HepG2 (cell line): ENCODE measurements at regions not wholly inside any gene's neighbourhood (a gene's known extent, or its start where the extent isn't known, plus 50 kb on each side); places are given as distances from the start of the nearest gene placed in this dataset.

Experiments
- ATAC-seq: fragments of 200-7000 bp; cut with Tn5 transposase; 3 replicates; pipeline ENCODE4 v1.9.1; 2020; ENCODE audit warnings: mild to moderate bottlenecking, moderate library complexity
- BruUV-seq: library from RNA; stranded (reverse); fragments of 400-500 nt; replicated peaks from 2 replicates; lab custom pipeline; 2021; lab: Mats Ljungman, UMichigan
- CTCF ChIA-PET: fragments of 300-600 bp; formaldehyde crosslinking; extraction: SDS; loops from one replicate; lab custom pipeline; 2021; ENCODE audit warnings: low total read pairs, inconsistent platforms, low intra/inter-chr PET ratio; lab: Yijun Ruan, JAX
- POLR2A ChIA-PET: fragments of 350-600 bp; sonication (Branson Sonifier 250); formaldehyde crosslinking; loops from one replicate; lab custom pipeline; 2020; ENCODE audit warnings: antibody characterized with exemption, inconsistent platforms; lab: Yijun Ruan, JAX
- DNase-seq: peaks from one replicate; pipeline ENCODE4 v3.0.0-alpha.2; 2015; ENCODE audit warnings: low spot score
- FAIRE-seq: peaks from 3 replicates; lab custom pipeline; 2011; peaks lifted over from hg19 to GRCh38; lab: Jason Lieb, UNC
- H2AFZ ChIP-seq: one replicate; pipeline ENCODE4 v1.6.1; 2011; ENCODE audit warnings: low read length, inconsistent platforms
- H3K27ac ChIP-seq: fragments of 300-600 bp; 3 replicates; pipeline ENCODE4 v1.8.0; 2011; ENCODE audit warnings: mixed run types, mild to moderate bottlenecking, mixed read lengths, low read length, inconsistent platforms; ENCODE audit not compliant: insufficient read depth; ENCODE audit errors: extremely low read length
- H3K27me3 ChIP-seq, 2 experiments: fragments of 200-600 bp in 1 of 2; 2 replicates in 1 of 2; 3 replicates in 1 of 2; pipeline versions ENCODE4 v1.6.0 to v1.8.0; 2011; ENCODE audit warnings: low read length in 2 of 2, mild to moderate bottlenecking in 2 of 2, moderate library complexity in 2 of 2, inconsistent platforms in 1 of 2; ENCODE audit not compliant: insufficient read depth in 2 of 2, control insufficient read depth in 1 of 2
- H3K36me3 ChIP-seq, 2 experiments: fragments of 200-600 bp in 1 of 2; replicated peaks in 1 of 2; 2 replicates in 1 of 2; 3 replicates in 1 of 2; pipeline versions ENCODE4 v1.5.1 to v1.8.0; 2011; ENCODE audit warnings: low read length in 2 of 2, inconsistent platforms in 1 of 2; ENCODE audit not compliant: insufficient read depth in 2 of 2, control insufficient read depth in 1 of 2
- H3K4me1 ChIP-seq: 2 replicates; pipeline ENCODE4 v1.5.1; 2012; ENCODE audit warnings: low read length, inconsistent platforms; ENCODE audit not compliant: insufficient read depth
- H3K4me2 ChIP-seq: 2 replicates; pipeline ENCODE4 v1.6.0; 2011; ENCODE audit warnings: low read depth, low read length, inconsistent platforms
- H3K4me3 ChIP-seq, 3 experiments: fragments of 200-600 bp in 1 of 3; sonication (generic), shearing (Covaris generic) in 1 of 3; replicated peaks in 1 of 3; 2 replicates each; pipeline ENCODE4 v1.5.1; 2011 to 2016; ENCODE audit warnings: low read length in 3 of 3, inconsistent platforms in 2 of 3, low read depth in 2 of 3, mild to moderate bottlenecking in 2 of 3, control low read depth in 1 of 3, mixed read lengths in 1 of 3; ENCODE audit not compliant: insufficient read depth in 1 of 3
- H3K79me2 ChIP-seq: one replicate; pipeline ENCODE4 v1.6.1; 2011; ENCODE audit warnings: low read length, inconsistent platforms; ENCODE audit not compliant: insufficient read depth
- H3K9ac ChIP-seq: 2 replicates; pipeline ENCODE4 v1.6.0; 2011; ENCODE audit warnings: mild to moderate bottlenecking, low read depth, low read length, inconsistent platforms; ENCODE audit not compliant: insufficient read depth
- H3K9me3 ChIP-seq: 2 replicates; pipeline ENCODE4 v1.5.1; 2012; ENCODE audit warnings: mild to moderate bottlenecking, low read length
- H4K20me1 ChIP-seq: 2 replicates; pipeline ENCODE4 v1.6.0; 2011; ENCODE audit warnings: inconsistent platforms, mild to moderate bottlenecking, low read length, moderate library complexity; ENCODE audit not compliant: insufficient read depth
- HOXA9 ChIP-seq: sonication (generic); formaldehyde crosslinking; IDR thresholded peaks from 2 replicates; pipeline ENCODE4 v1.8.1; 2022; ENCODE audit warnings: missing genetic modification reagents, mild to moderate bottlenecking, moderate library complexity, borderline replicate concordance
- POLR2AphosphoS5 ChIP-seq: IDR thresholded peaks from 2 replicates; pipeline ENCODE4 v1.6.1; 2012; ENCODE audit warnings: low read depth, low read length
- SAFB2 ChIP-seq: sonication (generic); formaldehyde crosslinking; IDR thresholded peaks from 2 replicates; pipeline ENCODE4 v1.5.1; 2020; ENCODE audit warnings: missing genetic modification reagents, low read depth, mild to moderate bottlenecking, borderline replicate concordance
- ZNF251 ChIP-seq: sonication (generic); formaldehyde crosslinking; IDR thresholded peaks from 2 replicates; pipeline ENCODE4 v1.9.0; 2021; ENCODE audit warnings: mild to moderate bottlenecking, missing genetic modification reagents
- WGBS: methylation state at CpG from one replicate; pipeline ENCODE4 v1.1.6; 2017; ENCODE audit warnings: low lambda C conversion rate; 5-methylcytosine and 5-hydroxymethylcytosine counted together
- in situ Hi-C: cut with HindIII; loops from 2 replicates; pipeline ENCODE4 v1.10.0; 2017; ENCODE audit warnings: low pct_unique_long_range_greater_than_20kb; ENCODE audit not compliant: extremely low pct_ligation_motif_present
- intact Hi-C: fragments of 100-400 bp; cut with micrococcal nuclease; formaldehyde crosslinking; loops from one replicate; pipeline ENCODE4 v1.10.0; 2022; ENCODE audit not compliant: unreplicated experiment

DNA sequence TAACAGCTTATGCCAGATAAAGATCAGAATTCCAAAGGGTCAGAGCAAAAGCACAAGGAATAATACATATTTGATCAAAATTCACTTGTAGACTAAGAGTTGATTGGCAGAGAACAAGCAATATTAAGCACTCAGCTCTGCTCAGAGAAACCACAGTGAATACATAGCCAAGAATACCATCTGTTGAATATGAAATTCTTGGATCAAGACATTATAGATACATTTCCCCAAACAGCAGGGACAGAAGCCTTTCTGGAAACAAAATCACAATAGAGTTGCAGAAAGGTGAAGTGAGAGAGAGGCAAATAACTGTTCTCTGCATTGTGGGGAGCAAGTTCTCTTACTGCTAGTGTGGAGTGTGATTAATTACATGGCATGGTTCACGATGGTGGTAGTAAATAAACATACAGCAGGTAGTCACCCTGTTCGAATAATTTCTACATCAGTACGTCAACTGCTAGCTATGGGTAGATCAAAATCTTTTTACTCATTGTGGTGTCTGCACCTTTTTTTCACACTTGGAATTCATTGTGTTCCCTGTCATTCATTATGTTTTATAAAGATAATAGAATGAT is 366.7 kb downstream of the PCDH7 start:
- Histone ChIP-seq H3K4me2 (no peak overlapping the region), H3K27me3 (no peaks in the 10 kb centered on the region), H3K36me3 (no peaks in the 10 kb centered on the region), H2AFZ (no peak overlapping the region), H3K9ac (no peak overlapping the region), H3K4me3 (no peak overlapping the region), H3K4me1 (no peaks in the 10 kb centered on the region), H3K79me2 (no peaks in the 10 kb centered on the region), H3K9me3 (no peaks in the 10 kb centered on the region), H4K20me1 (no peaks in the 10 kb centered on the region), H3K27ac (no peak overlapping the region)
- BruUV-seq, result no TSS peak
- ATAC-seq, result no peak
- CTCF ChIA-PET, result no interaction called here
- in situ Hi-C loops (no loop called here), intact Hi-C loops (no loop called here)
- FAIRE-seq, result no peak
- POLR2A ChIA-PET, result no interaction called here
- TF ChIP-seq POLR2AphosphoS5, result no peak
- no peak for DNase-seq
- 41% methylated on average over 3 of the region's 3 CpGs for WGBS

DNA sequence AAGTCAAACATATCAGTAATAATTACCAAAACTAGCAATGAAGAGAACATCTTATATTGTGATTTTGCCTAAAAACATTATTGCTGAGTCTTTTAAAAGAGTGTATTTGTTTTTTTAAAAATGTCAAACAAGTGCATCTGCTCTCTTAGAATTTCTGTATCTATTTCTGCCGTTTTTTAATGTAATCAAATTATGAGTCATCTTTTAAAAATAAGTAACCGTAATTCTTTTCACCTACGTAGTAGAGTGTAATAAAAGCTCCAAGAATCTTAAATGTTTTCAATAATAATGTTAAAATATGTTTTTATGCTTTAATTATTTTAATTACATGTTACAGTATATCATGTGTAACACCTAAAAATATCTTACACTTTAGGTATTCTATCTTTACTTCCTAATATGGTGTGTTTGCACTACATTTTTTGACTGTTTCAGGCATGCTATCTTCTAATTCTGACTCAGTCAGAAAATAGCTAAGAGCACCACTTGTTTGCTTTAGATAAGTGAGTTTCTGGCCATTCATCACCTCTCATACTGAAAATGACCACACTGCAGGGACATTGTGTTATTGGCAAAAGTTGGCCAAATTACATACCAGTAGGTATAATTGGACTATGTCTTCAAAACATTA is 368.5 kb downstream of the PCDH7 start:
- Histone ChIP-seq H3K9ac (no peak overlapping the region), H3K4me1 (no peaks in the 10 kb centered on the region), H3K4me3 (no peak overlapping the region), H3K27me3 (no peaks in the 10 kb centered on the region), H3K36me3 (no peaks in the 10 kb centered on the region), H4K20me1 (no peaks in the 10 kb centered on the region), H3K27ac (no peak overlapping the region), H2AFZ (no peak overlapping the region), H3K9me3 (no peaks in the 10 kb centered on the region), H3K79me2 (no peaks in the 10 kb centered on the region), H3K4me2 (no peak overlapping the region)
- TF ChIP-seq HOXA9 (CRISPR knock-in tag) (no peak), SAFB2 (CRISPR knock-in tag) (no peak), ZNF251 (CRISPR knock-in tag) (no peak)
- ATAC-seq, result no peak
- in situ Hi-C loops, result no loop called here
- WGBS, result 27% methylated on average over 3 of the region's 3 CpGs
- no peak for FAIRE-seq
- no TSS peak for BruUV-seq
- CTCF ChIA-PET, result no interaction called here
- POLR2A ChIA-PET, result no interaction called here
- no peak for DNase-seq
- intact Hi-C loops, result no loop called here
